MM.1S (cell line): ENCODE measurements at regions not wholly inside any gene's neighbourhood (a gene's known extent, or its start where the extent isn't known, plus 50 kb on each side); places are given as distances from the start of the nearest gene placed in this dataset.
"Not testable (repeated sequence)": the region's sequence is repeated elsewhere in the genome, so short reads cannot be mapped to it uniquely, and the experiment has no call there.

Experiments
- EZH2 ChIP-seq: fragments of 300-600 bp; sonication (generic); optimal IDR thresholded peaks from 2 replicates; pipeline ENCODE3; 2017; ENCODE audit warnings: low read depth, mild to moderate bottlenecking, antibody characterized with exemption, low read length, mixed read lengths
- EZH2phosphoT487 ChIP-seq: fragments of 300-600 bp; sonication (generic); IDR thresholded peaks from 2 replicates; pipeline ENCODE4 v1.6.1; 2018; ENCODE audit warnings: antibody characterized with exemption, low read length
- TF ChIP-seq, protein P1 (sequence below): fragments of 300-600 bp; sonication (generic); IDR thresholded peaks from 2 replicates; pipeline ENCODE4 v1.5.1; 2016; ENCODE audit warnings: antibody characterized with exemption, low read length, mixed read lengths

DNA sequence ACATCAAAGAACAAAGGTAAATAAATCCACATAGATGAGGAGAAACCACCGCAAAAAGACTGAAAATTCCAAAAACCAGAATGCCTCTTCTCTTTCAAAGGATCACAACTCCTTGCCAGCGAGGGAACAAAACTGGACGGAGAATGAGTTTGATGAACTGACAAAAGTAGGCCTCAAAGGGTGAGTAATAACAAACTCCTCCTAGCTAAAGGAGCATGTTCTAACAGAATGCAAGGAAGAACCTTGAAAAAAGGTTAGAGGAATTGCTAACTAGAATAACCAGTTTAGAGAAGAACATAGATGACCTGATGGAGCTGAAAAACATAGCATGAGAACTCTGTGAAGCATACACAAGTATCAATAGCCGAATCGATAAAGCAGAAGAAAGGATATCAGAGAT, 122.2 kb upstream of the RAPGEF2 start:
- TF ChIP-seq, protein P1, sequence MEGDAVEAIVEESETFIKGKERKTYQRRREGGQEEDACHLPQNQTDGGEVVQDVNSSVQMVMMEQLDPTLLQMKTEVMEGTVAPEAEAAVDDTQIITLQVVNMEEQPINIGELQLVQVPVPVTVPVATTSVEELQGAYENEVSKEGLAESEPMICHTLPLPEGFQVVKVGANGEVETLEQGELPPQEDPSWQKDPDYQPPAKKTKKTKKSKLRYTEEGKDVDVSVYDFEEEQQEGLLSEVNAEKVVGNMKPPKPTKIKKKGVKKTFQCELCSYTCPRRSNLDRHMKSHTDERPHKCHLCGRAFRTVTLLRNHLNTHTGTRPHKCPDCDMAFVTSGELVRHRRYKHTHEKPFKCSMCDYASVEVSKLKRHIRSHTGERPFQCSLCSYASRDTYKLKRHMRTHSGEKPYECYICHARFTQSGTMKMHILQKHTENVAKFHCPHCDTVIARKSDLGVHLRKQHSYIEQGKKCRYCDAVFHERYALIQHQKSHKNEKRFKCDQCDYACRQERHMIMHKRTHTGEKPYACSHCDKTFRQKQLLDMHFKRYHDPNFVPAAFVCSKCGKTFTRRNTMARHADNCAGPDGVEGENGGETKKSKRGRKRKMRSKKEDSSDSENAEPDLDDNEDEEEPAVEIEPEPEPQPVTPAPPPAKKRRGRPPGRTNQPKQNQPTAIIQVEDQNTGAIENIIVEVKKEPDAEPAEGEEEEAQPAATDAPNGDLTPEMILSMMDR = not testable (repeated sequence)
- not testable (repeated sequence) for TF ChIP-seq EZH2, EZH2phosphoT487
